ENCODE measurements at regions not wholly inside any gene's neighbourhood (a gene's known extent, or its start where the extent isn't known, plus 50 kb on each side); places are given as distances from the start of the nearest gene placed in this dataset.

GRCh38 chr4:94116842-94117241 is 90.8 kb upstream of the SMARCAD1 start:
- TF ChIP-seq EZH2 (IDR thresholded peaks at IDR 0.05; ENCODE audit: insufficient read depth, poor library complexity, severe bottlenecking) (no peak), EZH2phosphoT487 (IDR thresholded peaks at IDR 0.05; ENCODE audit: insufficient read depth, low read depth) (no peak)

Data from GM23248 (cell line).